Esophagus muscularis mucosa (tissue), 4 donors: ENCODE measurements at regions not wholly inside any gene's neighbourhood (a gene's known extent, or its start where the extent isn't known, plus 50 kb on each side); places are given as distances from the start of the nearest gene placed in this dataset.

Experiments
- DNase-seq: peaks from one replicate; pipeline ENCODE4 v3.0.0-alpha.2; 2017; ENCODE audit errors: extremely low spot score
- H3K27ac ChIP-seq, 4 donors: fragments of 200-600 bp; sonication (generic); replicated peaks in 1 of 4; 1 replicate in 3 of 4; 2 replicates in 1 of 4; pipeline ENCODE4 v1.5.1; 2016 to 2019; ENCODE audit warnings: mild to moderate bottlenecking in 1 of 4
- H3K27me3 ChIP-seq, 4 donors: fragments of 200-600 bp; sonication (generic); one replicate each; pipeline versions ENCODE4 v1.5.1 to v1.6.0; 2016 to 2019
- H3K36me3 ChIP-seq, 4 donors: fragments of 200-600 bp; sonication (generic); one replicate each; pipeline ENCODE4 v1.5.1; 2016 to 2019
- H3K4me1 ChIP-seq, 4 donors: fragments of 200-600 bp; sonication (generic); one replicate each; pipeline ENCODE4 v1.5.1; 2016 to 2019
- H3K4me3 ChIP-seq, 4 donors: fragments of 200-600 bp; sonication (generic); 1 replicate in 2 of 4; 2 replicates in 2 of 4; pipeline ENCODE4 v1.5.1; 2016 to 2019; ENCODE audit warnings: mild to moderate bottlenecking in 4 of 4, moderate library complexity in 1 of 4
- H3K9me3 ChIP-seq, 4 donors: fragments of 200-600 bp; sonication (generic); 1 replicate in 3 of 4; 2 replicates in 1 of 4; pipeline ENCODE4 v1.5.1; 2016 to 2019
- EP300 ChIP-seq: sonication (generic); formaldehyde crosslinking; IDR thresholded peaks from one replicate; pipeline ENCODE4 v1.6.1; 2017; ENCODE audit warnings: antibody characterized with exemption
- POLR2A ChIP-seq: fragments of 450-650 bp; IDR thresholded peaks from one replicate; pipeline ENCODE4 v1.6.1; 2017; ENCODE audit warnings: antibody characterized with exemption, moderate library complexity, mild to moderate bottlenecking, low read depth
- POLR2AphosphoS5 ChIP-seq, 2 donors: sonication (generic); formaldehyde crosslinking; IDR thresholded peaks; one replicate each; pipeline ENCODE4 v1.6.1; 2017; ENCODE audit warnings: antibody characterized with exemption in 2 of 2
- WGBS: methylation state at CpG from one replicate; pipeline ENCODE4 v1.1.5; 2018; 5-methylcytosine and 5-hydroxymethylcytosine counted together
- intact Hi-C: fragments of 100-400 bp; cut with DNase I; formaldehyde crosslinking; loops from one replicate; pipeline ENCODE4 v1.15.1; 2023
- TF ChIP-seq, protein P1 (sequence below), 3 experiments: fragments of 200-600 bp in 2 of 3; fragments of 450-650 bp in 1 of 3; sonication (generic) in 2 of 3; IDR thresholded peaks; one replicate each; pipeline ENCODE4 v1.5.1; 2017 to 2019; ENCODE audit warnings: antibody characterized with exemption in 3 of 3, mild to moderate bottlenecking in 2 of 3, moderate library complexity in 1 of 3

DNA sequence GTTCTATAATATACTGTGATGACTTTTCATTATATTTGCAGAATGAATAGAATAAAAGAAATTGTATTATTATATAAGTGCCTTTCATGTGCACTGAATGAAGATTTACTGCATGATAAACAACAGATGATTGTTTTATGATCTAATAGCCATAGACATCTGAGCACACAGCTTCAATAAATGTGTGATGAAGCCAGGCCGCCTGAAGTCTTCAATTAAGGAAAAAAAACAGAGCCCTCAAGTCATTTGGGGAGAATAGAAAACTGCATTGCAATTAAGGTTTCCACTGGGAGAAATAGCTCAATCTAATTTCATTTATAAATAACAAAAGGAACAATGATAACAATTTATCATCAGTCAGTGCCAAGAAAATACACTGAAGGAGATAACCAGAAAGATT is 955.2 kb downstream of the FSTL5 start:
- DNase-seq = no peak
- WGBS = 57% methylated on average over 1 of the region's 1 CpG
- intact Hi-C loops = no loop called here
- Histone ChIP-seq H3K4me3 (no peak overlapping the region), H3K27ac (no peak overlapping the region), H3K4me1 (no peaks in the 10 kb centered on the region), H3K36me3 (no peaks in the 10 kb centered on the region), H3K9me3 (peaks cover 0 to 8% (median 3%) of the 10 kb centered on the region in 4 donors), H3K27me3 (no peaks in the 10 kb centered on the region)
- TF ChIP-seq POLR2A = no peak
- TF ChIP-seq POLR2AphosphoS5 (IDR thresholded peaks at IDR 0.05) = no peak
- TF ChIP-seq EP300 = no peak

DNA sequence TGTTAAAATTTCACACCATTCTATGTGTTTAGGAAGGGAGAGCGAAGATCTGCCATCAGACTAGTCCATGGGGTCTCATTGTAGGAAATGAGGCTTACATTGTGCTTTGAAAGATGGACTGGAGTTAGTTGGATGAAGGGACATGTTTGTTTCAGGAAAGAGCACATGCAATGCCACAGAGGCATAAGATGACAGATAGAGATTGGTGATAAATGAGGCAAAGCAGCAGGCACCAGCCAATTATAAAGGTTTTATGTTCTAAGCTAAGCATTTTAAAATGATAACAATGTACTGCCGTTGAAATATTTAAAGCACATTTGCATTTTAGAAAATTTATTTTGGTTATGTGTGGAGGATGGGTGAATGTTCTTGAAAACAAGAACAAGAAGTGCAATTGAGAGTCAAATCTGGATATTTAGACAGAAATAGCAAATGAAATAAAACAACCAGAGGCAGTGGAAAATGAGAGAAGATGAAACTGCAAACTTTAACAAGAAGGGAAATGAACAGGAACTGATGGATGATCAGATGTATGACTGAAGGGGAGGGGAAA is 957.2 kb downstream of the FSTL5 start:
- Histone ChIP-seq H3K4me3 (no peak overlapping the region), H3K9me3 (peaks cover 0 to 8% (median 3%) of the 10 kb centered on the region in 4 donors), H3K36me3 (no peaks in the 10 kb centered on the region), H3K27me3 (no peaks in the 10 kb centered on the region), H3K27ac (no peak overlapping the region), H3K4me1 (no peaks in the 10 kb centered on the region)
- 76% methylated on average over 2 of the region's 2 CpGs for WGBS
- TF ChIP-seq POLR2AphosphoS5 (IDR thresholded peaks at IDR 0.05) = no peak
- TF ChIP-seq, protein P1, sequence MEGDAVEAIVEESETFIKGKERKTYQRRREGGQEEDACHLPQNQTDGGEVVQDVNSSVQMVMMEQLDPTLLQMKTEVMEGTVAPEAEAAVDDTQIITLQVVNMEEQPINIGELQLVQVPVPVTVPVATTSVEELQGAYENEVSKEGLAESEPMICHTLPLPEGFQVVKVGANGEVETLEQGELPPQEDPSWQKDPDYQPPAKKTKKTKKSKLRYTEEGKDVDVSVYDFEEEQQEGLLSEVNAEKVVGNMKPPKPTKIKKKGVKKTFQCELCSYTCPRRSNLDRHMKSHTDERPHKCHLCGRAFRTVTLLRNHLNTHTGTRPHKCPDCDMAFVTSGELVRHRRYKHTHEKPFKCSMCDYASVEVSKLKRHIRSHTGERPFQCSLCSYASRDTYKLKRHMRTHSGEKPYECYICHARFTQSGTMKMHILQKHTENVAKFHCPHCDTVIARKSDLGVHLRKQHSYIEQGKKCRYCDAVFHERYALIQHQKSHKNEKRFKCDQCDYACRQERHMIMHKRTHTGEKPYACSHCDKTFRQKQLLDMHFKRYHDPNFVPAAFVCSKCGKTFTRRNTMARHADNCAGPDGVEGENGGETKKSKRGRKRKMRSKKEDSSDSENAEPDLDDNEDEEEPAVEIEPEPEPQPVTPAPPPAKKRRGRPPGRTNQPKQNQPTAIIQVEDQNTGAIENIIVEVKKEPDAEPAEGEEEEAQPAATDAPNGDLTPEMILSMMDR (IDR thresholded peaks at IDR 0.05) = no peak
- TF ChIP-seq POLR2A = no peak
- no peak for TF ChIP-seq EP300
- intact Hi-C loops = no loop called here
- DNase-seq = no peak

DNA sequence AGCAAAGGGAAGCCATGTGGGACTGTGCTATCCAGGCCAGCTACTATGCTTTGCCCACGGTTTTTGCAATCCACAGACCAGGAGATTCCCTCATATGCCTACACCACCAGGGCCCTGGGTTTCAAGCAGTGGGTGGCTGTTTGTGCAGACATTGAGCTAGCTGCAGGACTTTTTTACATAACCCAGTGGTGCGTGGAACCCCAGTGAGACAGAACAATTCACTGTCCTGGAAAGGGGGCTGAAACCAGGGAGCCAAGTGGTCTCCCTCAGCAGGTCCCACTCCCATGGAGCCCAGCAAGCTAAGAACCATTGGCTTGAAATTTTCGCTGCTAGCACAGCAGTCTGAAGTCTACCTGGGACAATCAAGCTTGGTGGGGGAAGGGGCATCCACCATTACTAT is 959.9 kb downstream of the FSTL5 start:
- WGBS = 89% methylated on average over 1 of the region's 3 CpGs
- Histone ChIP-seq H3K27me3 (no peaks in the 10 kb centered on the region), H3K36me3 (no peaks in the 10 kb centered on the region), H3K27ac (no peak overlapping the region), H3K4me3 (no peak overlapping the region), H3K4me1 (no peaks in the 10 kb centered on the region), H3K9me3 (no peaks in the 10 kb centered on the region)
- DNase-seq = no peak
- TF ChIP-seq EP300 (no peak), POLR2A (no peak), POLR2AphosphoS5 (IDR thresholded peaks at IDR 0.05) (no peak)
- TF ChIP-seq, protein P1 (IDR thresholded peaks at IDR 0.05) = no peak
- intact Hi-C loops = no loop called here

DNA sequence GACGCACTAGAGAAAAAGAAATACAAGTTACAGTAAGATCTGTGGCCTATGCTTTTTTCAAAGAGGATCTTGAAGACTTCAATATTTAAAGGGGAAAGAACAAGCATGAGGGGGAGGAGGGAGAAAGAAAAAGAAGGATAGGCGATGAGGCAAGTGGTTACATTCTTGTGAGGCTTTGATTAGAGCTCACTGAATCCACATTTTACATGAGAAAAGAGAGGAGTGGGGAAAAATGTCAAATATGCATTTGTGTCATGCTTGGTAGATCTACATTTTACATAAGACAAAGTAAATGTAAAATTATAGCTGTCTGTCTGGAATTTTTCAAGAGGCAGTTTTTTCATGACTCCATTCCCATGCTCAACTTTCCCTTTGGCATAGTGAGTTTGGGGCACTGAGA is 965.9 kb downstream of the FSTL5 start:
- Histone ChIP-seq H3K27me3 (no peaks in the 10 kb centered on the region), H3K27ac (no peak overlapping the region), H3K36me3 (no peaks in the 10 kb centered on the region), H3K9me3 (no peaks in the 10 kb centered on the region), H3K4me1 (no peaks in the 10 kb centered on the region), H3K4me3 (no peak overlapping the region)
- TF ChIP-seq POLR2A (no peak), EP300 (no peak), POLR2AphosphoS5 (IDR thresholded peaks at IDR 0.05) (no peak)
- TF ChIP-seq, protein P1 (IDR thresholded peaks at IDR 0.05) = no peak
- DNase-seq = no peak
- intact Hi-C loops = no loop called here
- 75% methylated on average over 2 of the region's 2 CpGs for WGBS

DNA sequence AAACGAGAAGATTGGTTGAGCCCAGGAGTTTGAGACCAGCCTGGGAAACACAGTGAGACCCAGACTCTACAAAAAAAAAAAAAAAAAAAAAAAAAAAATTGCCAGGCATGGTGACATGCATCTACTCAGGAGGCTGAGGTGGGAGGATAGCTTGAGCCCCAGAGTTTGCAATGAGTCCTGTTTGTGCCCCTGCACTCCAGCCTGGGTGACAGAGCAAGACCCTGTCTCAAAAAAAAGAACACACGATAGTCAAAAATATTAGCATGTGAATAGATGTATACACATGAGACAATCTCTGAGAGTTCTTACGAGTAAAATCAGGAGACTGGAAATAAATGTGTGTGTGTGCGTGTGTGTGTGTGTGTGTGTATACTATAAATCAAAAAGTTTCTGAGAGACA is 966.3 kb downstream of the FSTL5 start:
- H3K27me3 ChIP-seq = no peaks in the 10 kb centered on the region
- no peak for DNase-seq
- intact Hi-C loops = no loop called here
- H3K27ac ChIP-seq = no peak overlapping the region
- no peaks in the 10 kb centered on the region for H3K36me3 ChIP-seq
- TF ChIP-seq, protein P1 (IDR thresholded peaks at IDR 0.05) = no peak
- TF ChIP-seq POLR2A (no peak), POLR2AphosphoS5 (IDR thresholded peaks at IDR 0.05) (no peak), EP300 (no peak)
- H3K4me1 ChIP-seq = no peaks in the 10 kb centered on the region
- WGBS = 85% methylated on average over 4 of the region's 4 CpGs
- no peak overlapping the region for H3K4me3 ChIP-seq
- H3K9me3 ChIP-seq = no peaks in the 10 kb centered on the region
